ENCODE measurements at regions not wholly inside any gene's neighbourhood (a gene's known extent, or its start where the extent isn't known, plus 50 kb on each side); places are given as distances from the start of the nearest gene placed in this dataset.
A peak's percentile ranks its signal among the peaks of the same experiment; 100 is the strongest.

DNA sequence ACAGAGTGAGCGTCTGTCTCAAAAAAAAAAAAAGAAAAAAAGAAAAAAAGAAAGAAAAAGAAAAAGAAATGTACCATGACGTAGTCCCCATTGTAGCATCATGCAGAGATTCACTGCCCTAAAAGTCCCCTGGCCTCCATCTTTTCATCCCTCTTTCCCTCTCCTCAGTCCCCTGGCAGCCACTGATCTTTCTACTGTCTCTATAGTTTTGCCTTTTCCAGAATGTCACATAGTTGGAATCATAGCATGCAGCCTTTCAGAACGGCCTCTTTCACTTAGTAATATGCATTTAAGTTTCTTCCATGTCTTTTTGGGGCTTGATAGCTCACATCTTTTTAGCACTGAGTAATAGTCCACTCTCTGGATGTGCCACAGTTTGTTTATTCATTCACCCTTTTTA is 60.5 kb upstream of the NCOR2 start:
- DNase-seq, result no peak

GRCh38 chr12:124626971-124627411 is 59.6 kb upstream of the NCOR2 start:
- DNase-seq, result no peak

GRCh38 chr12:124625867-124626675 is 58.7 kb upstream of the NCOR2 start:
- DNase-seq, result peak; percentile 56

DNA sequence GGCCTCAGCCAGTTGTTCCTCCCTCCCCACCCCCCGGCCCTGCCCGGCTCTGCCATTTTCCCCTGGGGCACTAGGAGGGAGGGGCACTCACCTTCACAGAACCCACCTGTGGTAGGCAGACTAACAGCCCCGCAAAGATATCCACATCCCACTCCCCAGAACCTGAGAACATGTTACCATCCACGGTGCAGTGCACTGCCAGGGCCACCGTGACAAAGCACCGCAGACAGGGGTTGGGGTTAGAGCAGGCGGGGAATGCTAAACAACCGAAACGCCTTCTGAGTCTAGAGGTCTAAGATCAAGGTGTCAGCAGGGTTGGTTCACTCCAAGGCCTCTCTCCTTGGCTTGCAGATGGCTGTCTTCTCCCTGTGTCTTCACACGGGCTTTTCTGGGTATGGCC is 57.4 kb upstream of the NCOR2 start:
- DNase-seq, result no peak

DNA sequence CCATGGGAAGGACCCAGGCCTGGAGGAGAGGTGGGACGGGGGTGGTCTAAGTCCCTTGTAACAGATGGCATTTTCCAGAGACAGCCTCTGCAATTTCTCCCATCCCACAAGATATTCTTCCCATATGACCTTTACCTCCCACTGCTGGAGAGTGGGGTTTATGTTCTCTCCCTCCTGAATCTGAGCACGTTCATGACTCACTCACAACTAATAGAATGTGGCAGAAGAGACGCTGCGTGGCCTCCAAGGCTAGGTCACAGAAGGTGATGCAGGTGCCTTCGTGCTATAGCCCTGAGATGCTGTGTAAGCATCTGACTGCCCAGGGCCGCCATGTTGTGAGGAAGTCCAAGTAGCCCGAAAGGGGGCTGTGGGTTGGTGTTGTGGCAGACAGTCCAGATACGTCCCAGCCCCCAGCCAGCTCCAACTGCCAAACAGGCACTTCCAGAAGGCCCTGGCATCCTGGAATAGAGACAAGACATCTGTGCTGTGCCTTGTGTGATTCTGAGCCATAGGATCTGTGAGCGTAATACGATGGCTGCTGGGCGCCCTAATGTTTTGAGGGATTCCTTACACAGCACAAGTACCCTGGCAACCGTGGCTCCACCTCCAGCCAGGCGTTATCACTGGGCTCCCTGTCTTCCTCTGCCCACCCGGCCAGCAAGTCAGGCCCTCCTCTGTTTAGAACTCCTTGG is 56.1 kb upstream of the NCOR2 start:
- DNase-seq, result no peak

GRCh38 chr12:124622764-124623163 is 55.4 kb upstream of the NCOR2 start:
- DNase-seq, result no peak

GRCh38 chr12:124622331-124622730 is 54.9 kb upstream of the NCOR2 start:
- no peak for DNase-seq

DNA sequence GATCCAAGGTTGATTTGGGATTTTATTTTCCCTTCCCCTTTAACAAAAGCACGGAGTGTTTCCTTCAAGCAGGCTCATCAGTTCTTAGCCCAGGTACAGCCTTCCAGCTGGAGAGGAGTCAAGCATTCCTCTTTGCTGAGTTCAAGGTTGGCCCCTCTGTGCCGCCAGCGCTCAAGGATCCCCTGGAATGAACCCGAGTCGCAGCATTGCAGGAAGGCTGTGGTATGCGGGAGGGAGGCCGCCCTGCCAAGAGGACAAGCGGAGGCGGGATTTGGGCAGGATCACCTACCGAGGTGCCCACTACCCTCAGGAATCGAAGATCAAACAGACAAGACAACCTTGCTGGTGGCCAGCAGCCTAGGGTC is 53.9 kb upstream of the NCOR2 start:
- DNase-seq, result peak; percentile 36

DNA sequence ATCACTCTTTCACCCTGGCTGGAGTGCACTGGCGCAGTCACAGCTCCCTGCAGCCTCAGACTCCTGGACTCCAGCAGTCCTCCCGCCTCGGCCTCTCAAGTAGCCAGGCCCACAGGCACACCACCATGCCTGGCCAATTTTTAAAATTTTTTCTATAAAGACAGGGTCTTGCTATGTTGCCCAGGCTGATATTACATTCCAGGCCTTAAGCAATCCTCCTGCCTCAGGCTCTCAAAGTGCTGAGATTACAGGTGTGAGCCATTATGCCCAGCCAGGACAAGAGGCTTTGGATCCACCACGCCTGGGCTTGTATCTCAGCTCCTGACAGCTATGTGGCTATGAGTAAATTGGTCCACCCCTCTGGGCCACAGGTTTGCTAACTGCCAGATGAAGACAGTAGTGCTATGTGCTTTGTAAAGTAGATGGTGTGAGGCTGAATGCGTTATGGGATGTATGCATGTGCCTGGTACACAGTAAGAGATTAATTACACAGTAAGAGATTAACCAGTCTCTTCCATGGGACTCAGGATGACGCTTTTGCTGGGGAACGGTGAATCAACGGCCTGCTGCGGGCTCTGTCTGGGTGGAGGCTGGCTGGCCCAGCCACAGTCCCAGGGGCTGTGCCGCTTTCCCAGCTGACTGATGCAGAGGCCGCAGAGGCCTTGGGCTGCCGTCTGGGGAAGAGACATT is 53.3 kb upstream of the NCOR2 start:
- peak; percentile 48 for DNase-seq

DNA sequence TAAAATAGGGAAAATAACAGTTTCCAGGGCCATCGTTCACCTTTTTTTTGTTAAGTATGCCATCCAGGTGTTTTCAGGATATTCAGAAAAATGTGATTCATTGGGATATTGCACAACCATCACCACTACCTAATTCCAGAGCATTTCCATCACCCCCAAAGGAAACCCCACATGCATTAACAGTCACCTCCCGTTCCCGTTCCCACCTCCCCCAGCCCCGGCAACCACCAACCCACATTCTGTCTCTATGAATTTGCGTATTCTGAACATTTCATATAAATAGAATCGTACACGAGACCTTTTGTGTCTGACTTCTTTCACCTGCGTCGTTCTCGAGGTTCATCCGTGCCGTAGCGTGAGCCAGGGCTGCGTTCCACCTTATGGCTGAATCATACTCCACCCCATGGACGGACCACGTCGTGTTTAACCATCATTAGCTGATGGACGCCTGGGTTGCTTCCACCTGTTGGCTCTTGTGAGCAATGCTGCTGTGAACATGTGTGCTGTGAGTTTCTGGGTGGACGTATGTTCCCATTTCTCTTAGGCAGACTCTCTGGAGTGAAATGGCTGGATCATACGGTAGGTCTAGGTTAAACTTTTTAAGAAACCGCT is 51.0 kb upstream of the NCOR2 start:
- no peak for DNase-seq

DNA sequence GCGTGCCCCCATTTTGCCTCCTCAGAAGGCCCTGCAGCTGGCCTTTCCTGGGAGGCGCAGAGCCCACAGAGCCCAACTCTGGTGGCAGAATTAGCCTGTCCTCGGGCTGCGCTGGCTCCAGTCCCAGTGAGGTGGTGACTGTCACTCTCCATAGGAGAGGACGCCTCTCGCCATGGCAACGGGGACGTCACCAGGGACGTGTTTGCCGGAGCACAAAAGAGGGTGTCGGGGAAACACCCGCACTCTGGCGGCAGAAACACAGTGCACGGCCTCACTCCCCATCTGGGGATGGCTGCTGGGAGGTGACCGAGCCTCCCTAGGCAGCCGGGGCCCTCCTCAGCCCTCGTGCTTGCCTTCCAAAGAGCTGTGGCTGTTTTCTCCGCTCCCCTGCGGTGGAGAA is 50.2 kb upstream of the NCOR2 start:
- no peak for DNase-seq
